ENCODE measurements at regions not wholly inside any gene's neighbourhood (a gene's known extent, or its start where the extent isn't known, plus 50 kb on each side); places are given as distances from the start of the nearest gene placed in this dataset.

DNA sequence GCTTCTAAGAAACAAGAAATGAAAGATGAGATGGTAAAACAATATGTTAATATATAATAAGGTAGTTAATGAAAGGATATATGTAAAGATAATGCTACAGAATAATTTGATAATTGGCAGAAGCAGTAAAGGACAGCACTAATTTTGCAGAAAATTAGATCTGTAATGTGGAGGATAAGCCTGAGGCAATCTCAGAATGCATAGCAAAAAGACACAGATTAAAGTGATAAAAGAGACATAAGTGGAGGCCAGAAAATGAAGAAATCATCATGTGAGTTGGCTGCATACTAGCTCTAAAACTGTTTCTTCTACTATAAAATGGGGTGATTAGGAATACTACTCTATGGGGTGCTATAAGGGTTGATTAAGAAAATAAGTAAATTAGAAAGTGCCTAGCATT lies 225.9 kb downstream of the SEC61B start:
- TF ChIP-seq POLR2A (IDR thresholded peaks at IDR 0.05), result no peak
- TF ChIP-seq, protein P1, sequence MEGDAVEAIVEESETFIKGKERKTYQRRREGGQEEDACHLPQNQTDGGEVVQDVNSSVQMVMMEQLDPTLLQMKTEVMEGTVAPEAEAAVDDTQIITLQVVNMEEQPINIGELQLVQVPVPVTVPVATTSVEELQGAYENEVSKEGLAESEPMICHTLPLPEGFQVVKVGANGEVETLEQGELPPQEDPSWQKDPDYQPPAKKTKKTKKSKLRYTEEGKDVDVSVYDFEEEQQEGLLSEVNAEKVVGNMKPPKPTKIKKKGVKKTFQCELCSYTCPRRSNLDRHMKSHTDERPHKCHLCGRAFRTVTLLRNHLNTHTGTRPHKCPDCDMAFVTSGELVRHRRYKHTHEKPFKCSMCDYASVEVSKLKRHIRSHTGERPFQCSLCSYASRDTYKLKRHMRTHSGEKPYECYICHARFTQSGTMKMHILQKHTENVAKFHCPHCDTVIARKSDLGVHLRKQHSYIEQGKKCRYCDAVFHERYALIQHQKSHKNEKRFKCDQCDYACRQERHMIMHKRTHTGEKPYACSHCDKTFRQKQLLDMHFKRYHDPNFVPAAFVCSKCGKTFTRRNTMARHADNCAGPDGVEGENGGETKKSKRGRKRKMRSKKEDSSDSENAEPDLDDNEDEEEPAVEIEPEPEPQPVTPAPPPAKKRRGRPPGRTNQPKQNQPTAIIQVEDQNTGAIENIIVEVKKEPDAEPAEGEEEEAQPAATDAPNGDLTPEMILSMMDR (IDR thresholded peaks at IDR 0.05), result no peak
